ENCODE measurements at regions not wholly inside any gene's neighbourhood (a gene's known extent, or its start where the extent isn't known, plus 50 kb on each side); places are given as distances from the start of the nearest gene placed in this dataset.

DNA sequence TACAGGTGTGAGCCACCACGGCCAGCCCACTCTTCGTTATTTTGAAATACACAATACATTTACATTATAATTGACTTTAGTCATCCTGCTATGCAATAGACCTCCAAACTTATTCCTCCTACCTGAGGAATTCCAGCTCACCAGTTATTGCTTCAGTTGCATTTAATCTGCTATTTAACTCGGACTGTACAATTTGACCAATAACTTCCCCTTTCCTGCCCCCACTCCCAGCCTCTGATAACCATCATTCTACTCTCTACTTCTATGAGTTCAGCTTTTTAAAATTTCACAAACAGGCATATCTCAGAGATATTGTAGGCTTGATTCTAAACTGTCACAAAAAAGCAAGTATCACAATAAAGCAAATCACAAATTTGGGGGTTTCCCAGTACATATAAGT, 157.0 kb downstream of the COPRS start:
- no peak for DNase-seq

GRCh38 chr17:31700973-31701372, 158.1 kb downstream of the COPRS start:
- DNase-seq: no peak

- no peak for DNase-seq
These were observed 159.2 kb downstream of the COPRS start for GRCh38 chr17:31699886-31700285.

GRCh38 chr17:31699281-31699680, 159.8 kb downstream of the COPRS start:
- no peak for DNase-seq

DNA sequence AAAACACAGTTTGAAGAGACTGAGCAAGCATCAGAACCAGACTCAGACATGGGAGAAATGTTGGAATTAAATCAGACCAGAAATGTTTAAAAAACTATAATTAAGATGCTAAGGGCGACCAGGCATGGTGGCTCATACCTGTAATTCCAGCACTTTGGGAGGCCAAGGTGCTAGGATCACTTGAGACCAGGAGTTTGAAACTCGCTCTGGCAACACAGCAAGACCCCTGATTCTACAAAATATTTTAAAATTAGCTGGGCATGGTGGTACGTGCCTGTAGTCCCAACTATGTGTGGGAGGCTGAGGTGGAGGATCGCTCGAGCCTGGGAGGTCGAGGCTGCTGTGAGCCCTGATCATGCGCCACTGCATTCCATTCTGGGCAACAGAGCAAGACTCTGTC, 160.3 kb downstream of the COPRS start:
- no peak for DNase-seq

DNA sequence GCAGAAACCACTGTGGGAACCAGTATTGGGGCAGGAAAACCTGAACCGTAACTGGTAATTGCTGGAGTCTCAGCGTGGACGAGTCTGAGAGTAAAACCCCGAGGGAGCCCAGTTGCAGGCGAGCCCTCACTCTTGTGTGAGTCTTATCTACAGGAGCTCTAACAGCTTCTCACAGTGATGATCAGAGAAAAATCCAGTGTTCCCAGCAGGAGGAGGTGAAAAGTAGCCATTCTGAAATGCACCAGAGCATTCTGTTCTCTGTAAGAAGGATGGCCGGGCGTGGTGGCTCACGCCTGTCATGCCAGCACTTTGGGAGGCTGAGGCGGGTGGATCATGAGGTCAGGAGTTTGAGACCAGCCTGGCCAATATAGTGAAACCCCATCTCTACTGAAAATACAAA, 161.2 kb downstream of the COPRS start:
- DNase-seq: no peak

DNA sequence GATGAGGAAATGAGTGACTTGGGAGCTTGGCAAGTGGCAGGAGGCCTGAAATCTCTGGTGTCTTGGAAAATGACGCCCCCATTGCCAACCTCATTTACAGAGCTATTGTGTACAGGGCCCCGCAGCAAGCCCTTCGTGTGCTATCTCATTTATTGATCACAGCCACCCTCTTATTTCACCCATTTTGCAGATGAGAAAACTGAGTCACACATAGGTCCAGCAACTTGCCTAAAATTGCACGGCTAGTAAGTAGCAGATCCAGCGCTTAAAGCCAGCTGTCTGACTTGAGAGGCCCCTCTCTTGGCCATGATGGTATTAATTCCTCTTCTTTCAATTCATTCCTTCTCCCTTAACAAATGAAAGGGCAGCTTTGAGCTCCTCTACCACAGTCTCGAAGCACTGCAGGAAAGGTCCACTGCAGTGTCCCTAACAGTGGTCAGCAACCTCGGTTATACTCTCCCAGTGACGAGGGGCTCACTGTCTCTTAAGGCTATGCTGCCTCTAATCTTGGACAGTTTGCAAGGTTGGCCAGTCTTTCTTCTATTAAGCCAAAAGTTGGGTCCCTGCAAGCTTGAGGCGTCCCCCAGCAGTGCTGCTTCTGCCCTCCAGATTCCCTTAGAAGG, 162.2 kb downstream of the COPRS start:
- no peak for DNase-seq

DNA sequence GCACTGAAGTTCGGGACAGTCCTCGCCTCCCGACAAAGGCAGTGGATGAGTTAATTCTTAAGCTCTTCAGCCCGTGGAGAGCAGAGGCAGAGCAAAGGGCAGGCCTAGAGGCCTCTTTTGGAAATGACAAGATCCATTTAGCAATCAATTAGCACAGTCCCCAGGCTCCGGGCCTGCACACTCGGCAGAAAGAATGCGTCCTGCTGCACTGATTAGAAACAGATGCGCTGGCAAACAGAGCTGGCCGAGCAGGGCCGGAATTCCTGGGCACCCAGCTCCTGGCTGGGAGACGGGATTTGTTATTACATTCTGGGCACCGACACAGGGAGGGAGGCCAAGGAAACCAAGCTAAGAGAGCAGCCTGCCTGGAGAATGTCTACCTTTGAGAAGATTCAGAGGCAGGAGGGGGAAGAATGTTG, 162.9 kb downstream of the COPRS start:
- DNase-seq: no peak

- DNase-seq: no peak
These were observed 163.5 kb downstream of the COPRS start for GRCh38 chr17:31695456-31696090.

DNA sequence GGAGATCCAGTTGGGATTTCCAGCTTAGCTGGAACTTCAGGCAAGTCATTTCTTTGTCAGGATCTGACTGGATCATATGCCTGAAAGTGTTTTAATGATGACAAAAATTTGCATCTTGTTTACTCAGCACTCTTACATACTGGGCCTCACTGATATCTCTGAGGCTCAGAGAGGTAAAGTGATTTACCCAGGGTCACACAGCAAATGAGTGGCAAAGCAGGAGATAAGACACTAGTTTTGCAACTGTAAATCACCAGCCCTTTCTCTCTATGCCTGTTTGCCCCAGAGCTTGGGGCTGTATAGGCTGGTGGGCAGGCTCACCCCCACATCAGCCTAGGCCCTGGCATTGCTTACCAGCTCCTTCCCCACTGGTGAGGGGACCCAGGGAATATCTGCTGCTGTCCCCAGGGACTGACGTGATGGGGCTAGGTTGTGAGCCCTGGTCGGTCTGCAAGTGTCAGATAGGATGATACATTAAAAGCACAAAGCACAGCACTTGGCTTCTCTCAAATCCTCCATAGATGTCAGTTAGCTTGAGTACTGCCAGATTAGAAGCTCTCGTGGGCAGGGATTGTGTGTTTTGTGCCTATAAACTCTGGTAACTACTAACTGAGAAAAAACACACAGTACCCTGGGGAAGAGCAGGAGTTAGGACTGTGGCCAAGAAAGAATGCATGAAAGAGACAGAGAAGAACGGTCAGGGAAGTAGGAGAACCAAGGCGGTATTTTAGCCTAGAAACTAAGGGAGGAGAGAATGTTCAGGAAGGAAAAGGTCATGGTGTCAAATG, 165.4 kb downstream of the COPRS start:
- no peak for DNase-seq

GRCh38 chr17:31692632-31693031, 166.4 kb downstream of the COPRS start:
- DNase-seq: no peak

DNA sequence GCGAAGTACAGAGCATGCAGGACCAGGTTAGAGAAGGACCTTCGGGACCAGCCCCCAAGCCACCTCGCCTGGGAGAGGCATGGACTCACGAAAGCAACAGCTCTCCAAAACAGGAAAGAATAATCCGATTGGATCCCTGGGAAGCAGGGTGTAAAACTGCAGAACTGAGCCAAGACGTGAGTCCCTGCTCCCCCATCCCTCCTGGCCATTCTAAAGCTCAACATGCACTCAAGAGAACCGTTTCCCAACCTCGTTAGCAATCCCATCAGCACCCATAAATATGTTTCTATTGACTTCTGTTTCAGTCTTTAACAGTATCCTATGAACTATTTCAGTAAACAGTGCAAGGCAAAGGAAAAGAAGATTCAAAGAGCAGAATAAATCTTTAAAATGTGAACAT, 167.0 kb downstream of the COPRS start:
- DNase-seq: no peak

- no peak for DNase-seq
These were observed 167.7 kb downstream of the COPRS start for GRCh38 chr17:31691251-31691905.

DNA sequence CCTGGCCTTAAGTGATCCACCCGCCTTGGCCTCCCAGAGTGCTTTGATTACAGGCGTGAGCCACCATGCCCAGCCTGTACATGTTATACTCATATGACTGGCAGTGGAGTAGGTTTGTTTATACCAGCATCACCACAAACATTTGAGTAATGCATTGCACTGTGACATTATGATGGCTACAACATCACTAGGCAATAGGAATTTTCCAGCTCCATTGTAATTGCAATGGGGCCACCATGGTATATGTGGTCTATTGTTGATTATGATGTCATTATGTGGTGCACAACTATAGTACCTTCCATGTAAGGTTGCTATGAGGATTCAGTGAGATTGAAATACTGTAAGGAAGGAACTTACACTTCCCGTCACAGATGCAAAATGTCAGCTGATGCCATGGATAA, 168.9 kb downstream of the COPRS start:
- DNase-seq: no peak

DNA sequence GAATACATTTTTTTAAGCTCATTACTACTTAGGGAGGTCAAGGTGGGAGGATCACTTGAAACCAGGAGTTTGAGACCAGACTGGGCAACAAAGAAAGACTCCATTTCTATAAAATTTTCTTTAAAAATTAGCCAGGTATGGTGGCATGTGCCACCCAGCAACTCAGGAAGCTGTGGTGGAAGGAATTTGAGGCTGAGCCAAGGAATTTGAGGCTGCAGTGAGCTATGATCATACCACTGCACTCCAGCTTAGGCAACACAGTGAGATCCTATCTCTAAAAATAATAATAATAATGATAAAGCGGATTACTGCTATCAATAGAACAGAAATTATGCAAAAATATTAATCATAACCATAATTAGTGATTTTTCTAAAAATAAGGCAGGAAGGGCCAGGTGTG, 170.3 kb downstream of the COPRS start:
- DNase-seq: no peak

DNA sequence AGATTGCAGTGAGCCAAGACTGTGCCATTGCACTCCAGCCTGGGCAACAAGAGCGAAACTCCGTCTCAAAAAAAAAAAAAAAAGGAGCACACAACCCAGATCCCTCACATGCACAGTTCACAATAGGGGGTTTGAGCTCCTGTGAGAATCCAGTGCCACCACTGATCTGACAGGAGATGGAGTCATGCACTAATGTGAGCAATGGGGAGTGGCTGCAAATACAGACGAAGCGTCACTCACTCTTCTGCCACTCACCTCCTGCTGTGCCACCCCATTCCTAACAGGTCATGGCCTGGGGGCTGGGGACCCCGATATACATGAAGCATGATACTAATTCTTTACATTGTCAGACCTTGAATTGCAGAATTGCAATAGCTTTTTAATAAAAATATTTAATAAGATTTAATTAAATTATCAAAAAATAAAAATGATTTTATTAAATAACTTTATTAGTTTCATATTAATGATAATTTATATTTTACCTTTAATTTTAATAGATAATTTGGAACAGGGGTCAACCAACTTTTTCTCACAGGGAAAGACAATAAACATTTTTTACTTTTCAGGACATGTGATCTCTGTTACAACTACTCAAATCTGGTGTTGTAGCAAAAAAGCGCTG, 171.4 kb downstream of the COPRS start:
- DNase-seq: no peak

GRCh38 chr17:31686495-31686894, 172.5 kb downstream of the COPRS start:
- DNase-seq: no peak

DNA sequence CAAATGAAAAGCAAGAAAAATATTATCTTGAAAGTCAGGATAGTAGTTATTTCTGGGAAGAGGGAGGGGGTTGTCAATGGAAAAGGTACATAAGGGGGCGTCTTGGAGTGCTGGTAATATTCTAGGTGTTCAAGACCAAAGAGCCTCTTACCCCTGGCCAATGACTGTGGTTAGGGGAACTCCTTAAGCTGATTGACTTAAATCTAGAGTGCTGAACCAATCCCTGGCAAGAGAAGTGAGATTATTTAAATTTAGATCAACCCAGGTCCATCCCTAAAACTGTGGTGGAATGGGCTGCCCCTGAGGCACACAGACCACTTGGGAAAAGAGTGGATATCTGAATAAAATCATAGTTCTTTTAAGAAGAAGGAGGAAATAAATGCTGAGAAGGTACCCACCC, 174.1 kb downstream of the COPRS start:
- no peak for DNase-seq

DNA sequence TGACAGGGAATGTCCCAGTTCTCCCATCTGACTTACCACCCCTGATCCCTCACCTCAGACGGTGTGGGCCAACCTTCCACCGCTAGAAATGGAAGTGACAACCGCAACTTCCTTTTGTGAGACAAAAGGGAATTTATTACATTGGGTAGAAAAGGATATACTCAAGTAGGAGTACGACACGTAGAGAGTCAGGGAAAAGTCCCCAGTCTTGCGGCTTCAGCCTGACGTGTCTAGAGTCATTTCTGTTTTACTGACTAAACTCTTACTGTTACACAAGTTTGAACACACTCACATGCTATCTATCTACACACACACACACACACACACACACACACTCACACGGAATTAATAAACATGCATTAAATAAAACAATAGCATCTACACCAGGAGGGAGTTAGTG, 178.9 kb downstream of the COPRS start:
- DNase-seq: peak; percentile 25

GRCh38 chr17:31679667-31680066, 179.4 kb downstream of the COPRS start:
- no peak for DNase-seq

GRCh38 chr17:31678431-31678830, 180.6 kb downstream of the COPRS start:
- no peak for DNase-seq

GRCh38 chr17:31677681-31678080, 181.4 kb downstream of the COPRS start:
- no peak for DNase-seq

DNA sequence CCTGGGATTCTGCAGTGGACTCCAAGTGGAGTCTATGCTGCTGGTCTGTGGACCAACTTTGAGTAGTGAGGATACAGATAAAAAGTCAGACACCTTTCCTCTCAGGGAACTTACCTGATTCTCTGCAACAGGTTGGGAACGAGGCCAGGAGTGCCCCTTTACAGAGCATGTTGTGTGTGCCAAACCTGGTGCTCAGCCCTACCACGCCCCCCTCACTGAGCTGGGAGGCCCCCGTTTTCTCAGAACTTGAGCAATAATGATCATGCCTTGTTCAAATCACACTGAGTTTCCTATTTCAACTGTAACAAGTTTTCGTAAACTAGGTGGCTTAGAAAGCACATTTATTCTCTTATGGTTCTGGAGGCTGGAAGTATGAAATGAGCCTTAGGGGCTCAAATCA, 182.0 kb downstream of the COPRS start:
- no peak for DNase-seq
